Ovary (tissue), 3 donors: ENCODE measurements at regions not wholly inside any gene's neighbourhood (a gene's known extent, or its start where the extent isn't known, plus 50 kb on each side); places are given as distances from the start of the nearest gene placed in this dataset.

Source experiments
- EP300 ChIP-seq: sonication (generic); formaldehyde crosslinking; IDR thresholded peaks from one replicate; pipeline ENCODE4 v1.6.1; 2017; ENCODE audit warnings: antibody characterized with exemption
- POLR2A ChIP-seq: fragments of 450-650 bp; IDR thresholded peaks from one replicate; pipeline ENCODE4 v1.6.1; 2017; ENCODE audit warnings: antibody characterized with exemption, mild to moderate bottlenecking, moderate library complexity
- TF ChIP-seq, protein P1 (sequence below), 3 donors: fragments of 450-650 bp in 2 of 3; fragments of 200-600 bp in 1 of 3; IDR thresholded peaks; one replicate each; pipeline versions ENCODE4 v1.5.1 to v1.8.0; 2016 to 2022; ENCODE audit warnings: antibody characterized with exemption in 3 of 3, mild to moderate bottlenecking in 1 of 3
- donor health status: DM: no; HTN: no; CAD: no.

DNA sequence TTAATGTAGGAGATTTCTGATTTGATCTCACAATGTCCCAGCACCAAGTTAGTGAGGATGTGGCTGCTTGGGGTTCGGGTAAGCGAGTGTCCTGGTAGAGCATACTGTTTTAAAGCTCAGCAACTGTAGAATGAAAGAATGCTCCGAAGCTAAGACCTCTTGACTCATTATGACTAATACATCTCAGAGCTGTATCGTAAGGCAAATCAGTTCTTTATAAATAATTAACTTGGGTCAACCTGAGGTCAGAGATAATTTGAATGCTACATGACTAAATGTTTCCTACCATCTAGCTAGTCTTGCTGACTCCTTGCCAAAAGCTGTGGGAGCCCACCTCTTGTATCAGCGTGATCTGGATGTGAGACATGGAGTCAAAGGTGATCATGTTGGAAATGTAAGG is 128.8 kb upstream of the PDE7B start:
- TF ChIP-seq, protein P1, sequence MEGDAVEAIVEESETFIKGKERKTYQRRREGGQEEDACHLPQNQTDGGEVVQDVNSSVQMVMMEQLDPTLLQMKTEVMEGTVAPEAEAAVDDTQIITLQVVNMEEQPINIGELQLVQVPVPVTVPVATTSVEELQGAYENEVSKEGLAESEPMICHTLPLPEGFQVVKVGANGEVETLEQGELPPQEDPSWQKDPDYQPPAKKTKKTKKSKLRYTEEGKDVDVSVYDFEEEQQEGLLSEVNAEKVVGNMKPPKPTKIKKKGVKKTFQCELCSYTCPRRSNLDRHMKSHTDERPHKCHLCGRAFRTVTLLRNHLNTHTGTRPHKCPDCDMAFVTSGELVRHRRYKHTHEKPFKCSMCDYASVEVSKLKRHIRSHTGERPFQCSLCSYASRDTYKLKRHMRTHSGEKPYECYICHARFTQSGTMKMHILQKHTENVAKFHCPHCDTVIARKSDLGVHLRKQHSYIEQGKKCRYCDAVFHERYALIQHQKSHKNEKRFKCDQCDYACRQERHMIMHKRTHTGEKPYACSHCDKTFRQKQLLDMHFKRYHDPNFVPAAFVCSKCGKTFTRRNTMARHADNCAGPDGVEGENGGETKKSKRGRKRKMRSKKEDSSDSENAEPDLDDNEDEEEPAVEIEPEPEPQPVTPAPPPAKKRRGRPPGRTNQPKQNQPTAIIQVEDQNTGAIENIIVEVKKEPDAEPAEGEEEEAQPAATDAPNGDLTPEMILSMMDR (IDR thresholded peaks at IDR 0.05), result no peak
- no peak for TF ChIP-seq POLR2A
- no peak for TF ChIP-seq EP300
